Erythroblast (primary cell): ENCODE measurements at regions not wholly inside any gene's neighbourhood (a gene's known extent, or its start where the extent isn't known, plus 50 kb on each side); places are given as distances from the start of the nearest gene placed in this dataset.

Experiments used
- GATA1 ChIP-seq: IDR thresholded peaks from 2 replicates; pipeline ENCODE4 v1.6.1; 2011; ENCODE audit warnings: low read depth, mild to moderate bottlenecking, control low read depth, low read length, moderate library complexity
- POLR2A ChIP-seq: IDR thresholded peaks from 2 replicates; pipeline ENCODE4 v1.6.1; 2011; ENCODE audit warnings: mild to moderate bottlenecking, low read length

DNA sequence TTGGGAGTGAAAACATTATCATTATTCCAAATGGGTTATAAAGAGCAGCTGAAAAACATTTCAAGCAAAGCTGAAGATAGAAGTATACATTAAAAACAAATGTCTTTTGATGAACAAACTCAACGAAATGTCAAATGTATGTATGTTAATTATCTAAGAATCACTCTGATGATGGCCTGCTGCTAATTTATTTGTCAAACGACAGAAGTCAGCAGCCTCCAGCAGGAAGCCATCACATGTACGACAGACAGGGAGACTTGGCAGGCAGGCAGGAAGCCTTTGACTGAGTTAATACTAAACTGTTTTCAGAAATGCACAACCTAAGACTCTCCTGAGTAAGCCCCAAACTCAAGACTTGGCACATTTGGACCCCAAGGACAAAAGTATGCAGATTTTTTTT is 491.1 kb downstream of the ZNF385D start:
- TF ChIP-seq POLR2A = no peak
- no peak for TF ChIP-seq GATA1
